IMR-90 (cell line): ENCODE measurements at regions not wholly inside any gene's neighbourhood (a gene's known extent, or its start where the extent isn't known, plus 50 kb on each side); places are given as distances from the start of the nearest gene placed in this dataset.

Source experiments
- ATAC-seq: fragments of 200-7000 bp; cut with Tn5 transposase; 2 replicates; pipeline ENCODE4 v1.9.1; 2020; ENCODE audit warnings: low read depth, mild to moderate bottlenecking, moderate library complexity
- BruUV-seq: library from RNA; stranded (reverse); fragments of 400-500 nt; replicated peaks from 2 replicates; lab custom pipeline; 2021; lab: Mats Ljungman, UMichigan
- CTCF ChIA-PET: fragments of 300-600 bp; formaldehyde crosslinking; extraction: SDS; loops from one replicate; lab custom pipeline; 2021; ENCODE audit warnings: antibody characterized with exemption; lab: Yijun Ruan, JAX
- POLR2A ChIA-PET: fragments of 300-600 bp; sonication (Branson Sonifier 250); formaldehyde crosslinking; loops from one replicate; lab custom pipeline; 2022; ENCODE audit warnings: antibody characterized with exemption; ENCODE audit not compliant: unreplicated experiment; lab: Charles Lee
- DNase-seq: peaks from one replicate; pipeline ENCODE4 v3.0.0; 2013
- H2AFZ ChIP-seq: replicated peaks from 2 replicates; pipeline ENCODE3; 2013; ENCODE audit warnings: low read length, mild to moderate bottlenecking; ENCODE audit not compliant: poor library complexity
- H2AK5ac ChIP-seq: 2 replicates; pipeline ENCODE4 v1.6.1; 2013; ENCODE audit warnings: low read depth, low read length, inconsistent platforms
- H2AK9ac ChIP-seq: replicated peaks from 2 replicates; pipeline ENCODE3; 2013; ENCODE audit warnings: mild to moderate bottlenecking, low read depth, low read length, moderate library complexity; ENCODE audit not compliant: poor library complexity
- H2BK120ac ChIP-seq: 2 replicates; pipeline ENCODE4 v1.6.1; 2013; ENCODE audit warnings: low read depth, low read length, inconsistent platforms
- H2BK15ac ChIP-seq: 3 replicates; pipeline ENCODE4 v1.6.1; 2013; ENCODE audit warnings: low read depth, low read length, inconsistent platforms
- H2BK20ac ChIP-seq: 2 replicates; pipeline ENCODE4 v1.6.1; 2013; ENCODE audit warnings: low read depth, mild to moderate bottlenecking, inconsistent platforms, low read length, moderate library complexity
- H2BK5ac ChIP-seq: 2 replicates; pipeline ENCODE4 v1.6.1; 2013; ENCODE audit warnings: mild to moderate bottlenecking, low read depth, low read length, inconsistent platforms; ENCODE audit not compliant: poor library complexity, severe bottlenecking
- H3K14ac ChIP-seq: replicated peaks from 2 replicates; pipeline ENCODE4 v1.6.1; 2013; ENCODE audit warnings: low read depth, low read length, inconsistent platforms
- H3K18ac ChIP-seq: 2 replicates; pipeline ENCODE4 v1.6.1; 2013; ENCODE audit warnings: low read depth, low read length, control low read depth
- H3K23ac ChIP-seq: 2 replicates; pipeline ENCODE4 v1.6.1; 2013; ENCODE audit warnings: low read depth, low read length, inconsistent platforms
- H3K27ac ChIP-seq: 2 replicates; pipeline ENCODE4 v1.5.1; 2013; ENCODE audit warnings: mild to moderate bottlenecking, control low read depth, low read length; ENCODE audit not compliant: insufficient read depth
- H3K27me3 ChIP-seq: 2 replicates; pipeline ENCODE4 v1.6.1; 2013; ENCODE audit warnings: low read length; ENCODE audit not compliant: control insufficient read depth, insufficient read depth
- H3K36me3 ChIP-seq: 2 replicates; pipeline ENCODE4 v1.6.1; 2013; ENCODE audit warnings: low read length, mixed read lengths; ENCODE audit not compliant: control insufficient read depth, insufficient read depth
- H3K4ac ChIP-seq: 2 replicates; pipeline ENCODE4 v1.6.1; 2013; ENCODE audit warnings: low read depth, low read length, inconsistent platforms
- H3K4me1 ChIP-seq: 2 replicates; pipeline ENCODE4 v1.6.1; 2013; ENCODE audit warnings: low read length, mixed read lengths; ENCODE audit not compliant: control insufficient read depth, insufficient read depth
- H3K4me2 ChIP-seq: 2 replicates; pipeline ENCODE4 v1.6.1; 2013; ENCODE audit warnings: low read depth, mild to moderate bottlenecking, control low read depth, low read length, moderate library complexity
- H3K4me3 ChIP-seq: 2 replicates; pipeline ENCODE4 v1.5.1; 2013; ENCODE audit warnings: low read depth, mild to moderate bottlenecking, control low read depth, low read length, moderate library complexity; ENCODE audit not compliant: insufficient read depth
- H3K56ac ChIP-seq: 2 replicates; pipeline ENCODE4 v1.6.1; 2013; ENCODE audit warnings: low read length, inconsistent platforms; ENCODE audit not compliant: insufficient read depth; ENCODE audit errors: extremely low read depth
- H3K79me1 ChIP-seq, 2 experiments: 2 replicates each; pipeline ENCODE4 v1.6.1; 2013; ENCODE audit warnings: low read length in 2 of 2, inconsistent platforms in 1 of 2, low read depth in 1 of 2
- H3K9ac ChIP-seq: 2 replicates; pipeline ENCODE4 v1.6.1; 2013; ENCODE audit warnings: low read depth, low read length, control low read depth
- H3K9me1 ChIP-seq: 2 replicates; pipeline ENCODE4 v1.6.1; 2013; ENCODE audit warnings: low read length, inconsistent platforms; ENCODE audit not compliant: insufficient read depth
- H3K9me3 ChIP-seq: 2 replicates; pipeline ENCODE4 v1.6.1; 2013; ENCODE audit warnings: low read length; ENCODE audit not compliant: control insufficient read depth, insufficient read depth
- H4K20me1 ChIP-seq: 2 replicates; pipeline ENCODE4 v1.6.1; 2013; ENCODE audit warnings: low read length, inconsistent platforms; ENCODE audit not compliant: insufficient read depth
- H4K5ac ChIP-seq: 2 replicates; pipeline ENCODE4 v1.6.1; 2013; ENCODE audit warnings: mild to moderate bottlenecking, low read depth, low read length, control low read depth
- H4K8ac ChIP-seq, 2 experiments: 2 replicates each; pipeline ENCODE4 v1.6.1; 2013; ENCODE audit warnings: low read depth in 2 of 2, low read length in 2 of 2, control low read depth in 1 of 2, inconsistent platforms in 1 of 2
- H4K91ac ChIP-seq: 2 replicates; pipeline ENCODE4 v1.6.1; 2013; ENCODE audit warnings: low read depth, low read length, inconsistent platforms; ENCODE audit not compliant: insufficient read depth
- BHLHE40 ChIP-seq: fragments of 150-350 bp; IDR thresholded peaks from 2 replicates; pipeline ENCODE4 v1.6.1; 2016; ENCODE audit warnings: mild to moderate bottlenecking, low read depth, low read length
- CEBPB ChIP-seq: IDR thresholded peaks from 2 replicates; pipeline ENCODE4 v1.6.1; 2012; ENCODE audit warnings: low read depth, low read length, improper control_type of control experiment
- CHD1 ChIP-seq: IDR thresholded peaks from 2 replicates; pipeline ENCODE4 v1.6.1; 2012; ENCODE audit warnings: low read depth, low read length, improper control_type of control experiment
- FOS ChIP-seq: fragments of 150-350 bp; IDR thresholded peaks from 2 replicates; pipeline ENCODE4 v1.6.1; 2016; ENCODE audit warnings: low read depth, low read length
- MAFK ChIP-seq: IDR thresholded peaks from 2 replicates; pipeline ENCODE4 v1.6.1; 2012; ENCODE audit warnings: low read depth, low read length, improper control_type of control experiment
- MAZ ChIP-seq: IDR thresholded peaks from 2 replicates; pipeline ENCODE4 v1.6.1; 2012; ENCODE audit warnings: low read depth, mild to moderate bottlenecking, low read length, improper control_type of control experiment, moderate library complexity, borderline replicate concordance
- MXI1 ChIP-seq: IDR thresholded peaks from 2 replicates; pipeline ENCODE4 v1.6.1; 2012; ENCODE audit warnings: low read depth, mild to moderate bottlenecking, low read length, moderate library complexity, borderline replicate concordance
- NFE2L2 ChIP-seq: fragments of 150-350 bp; IDR thresholded peaks from 2 replicates; pipeline ENCODE4 v1.6.1; 2016; ENCODE audit warnings: low read depth, mild to moderate bottlenecking, low read length
- POLR2A ChIP-seq: IDR thresholded peaks from 2 replicates; pipeline ENCODE4 v1.6.1; 2012; ENCODE audit warnings: mild to moderate bottlenecking, low read depth, low read length
- RAD21 ChIP-seq: IDR thresholded peaks from 2 replicates; pipeline ENCODE4 v1.6.1; 2012; ENCODE audit warnings: low read length, improper control_type of control experiment
- RCOR1 ChIP-seq: IDR thresholded peaks from 2 replicates; pipeline ENCODE4 v1.6.1; 2012; ENCODE audit warnings: mild to moderate bottlenecking, low read length, improper control_type of control experiment; ENCODE audit not compliant: insufficient replicate concordance
- RFX5 ChIP-seq: IDR thresholded peaks from 2 replicates; pipeline ENCODE4 v1.8.0; 2012; ENCODE audit warnings: low read depth, mild to moderate bottlenecking, low read length, moderate library complexity
- SMC3 ChIP-seq: fragments of 150-350 bp; IDR thresholded peaks from 2 replicates; pipeline ENCODE4 v1.6.1; 2016; ENCODE audit warnings: low read depth, mild to moderate bottlenecking, antibody characterized with exemption, low read length, moderate library complexity
- WGBS, 2 experiments: methylation state at CpG; one replicate each; pipeline versions ENCODE4 v1.1.5 to v1.1.7; 2013; ENCODE audit warnings: missing lambda C conversion rate in 2 of 2; ENCODE audit not compliant: insufficient read length in 1 of 2; ENCODE audit errors: extremely low coverage in 2 of 2; 5-methylcytosine and 5-hydroxymethylcytosine counted together
- dilution Hi-C: fragments of 300-500 bp; cut with HindIII; formaldehyde crosslinking; loops from one replicate; pipeline ENCODE4 v1.14.3; 2018; ENCODE audit warnings: low sequenced_read_pairs; ENCODE audit not compliant: unreplicated experiment
- in situ Hi-C: fragments of 300-500 bp; cut with MboI; formaldehyde crosslinking; loops from 3 replicates; pipeline ENCODE4 v1.14.3; 2019; ENCODE audit warnings: low sequenced_read_pairs, inconsistent platforms, mixed read lengths
- intact Hi-C: fragments of 100-400 bp; cut with micrococcal nuclease; formaldehyde crosslinking; loops from 2 replicates; pipeline ENCODE4 v1.10.0; 2022
- TF ChIP-seq, protein P1 (sequence below): conservative IDR thresholded peaks from 2 replicates; pipeline ENCODE4 v1.5.1; 2012; ENCODE audit warnings: mild to moderate bottlenecking, low read depth, low read length, improper control_type of control experiment
- TF ChIP-seq, protein P2 (sequence below): fragments of 150-350 bp; IDR thresholded peaks from 2 replicates; pipeline ENCODE4 v1.6.1; 2016; ENCODE audit warnings: low read depth, mild to moderate bottlenecking, low read length, moderate library complexity, borderline replicate concordance
- TF ChIP-seq, protein P3 (sequence below): fragments of 150-350 bp; IDR thresholded peaks from 2 replicates; pipeline ENCODE4 v1.6.1; 2017; ENCODE audit warnings: mild to moderate bottlenecking, antibody characterized with exemption, low read length, low read depth

DNA sequence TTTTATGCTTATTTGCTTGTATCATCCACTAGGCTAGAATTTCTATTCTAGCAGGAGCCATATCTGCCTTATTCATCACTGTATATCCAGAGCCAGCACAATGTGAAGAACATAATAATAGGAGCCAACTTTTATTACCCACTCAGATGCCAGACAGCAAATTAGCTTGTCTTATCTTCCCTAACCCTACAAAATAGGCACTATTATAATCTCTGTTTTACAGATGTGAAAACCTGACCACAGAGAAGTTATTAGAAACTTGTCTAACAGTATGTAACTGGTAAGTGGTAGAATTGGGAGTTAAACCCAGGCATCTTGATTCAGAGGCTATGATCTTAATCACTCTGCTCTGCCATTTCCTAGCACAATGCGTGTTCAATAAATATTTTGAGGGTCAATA, 579.5 kb downstream of the CAAP1 start:
- Histone ChIP-seq H3K36me3 (no peaks in the 10 kb centered on the region), H2BK120ac (no peak overlapping the region), H3K18ac (no peak overlapping the region), H3K4me2 (no peak overlapping the region), H4K5ac (no peak overlapping the region), H4K8ac (no peak overlapping the region), H3K9me1 (no peaks in the 10 kb centered on the region), H4K20me1 (no peaks in the 10 kb centered on the region), H4K91ac (no peak overlapping the region), H3K4ac (no peak overlapping the region), H2BK20ac (no peak overlapping the region), H3K27me3 (no peaks in the 10 kb centered on the region), H3K79me1 (no peaks in the 10 kb centered on the region), H2AFZ (no peak overlapping the region), H3K23ac (no peak overlapping the region), H3K56ac (no peak overlapping the region), H2AK5ac (no peak overlapping the region), H3K4me3 (no peak overlapping the region), H2AK9ac (no peak overlapping the region), H3K9ac (no peak overlapping the region), H3K14ac (no peak overlapping the region), H2BK5ac (no peak overlapping the region), H2BK15ac (no peak overlapping the region), H3K9me3 (no peaks in the 10 kb centered on the region), H3K27ac (no peak overlapping the region), H3K4me1 (no peaks in the 10 kb centered on the region)
- TF ChIP-seq NFE2L2 (no peak), MAFK (no peak), CHD1 (no peak), BHLHE40 (no peak), FOS (no peak), POLR2A (no peak), MAZ (no peak), SMC3 (no peak), RAD21 (no peak), RCOR1 (no peak), RFX5 (no peak), MXI1 (no peak), CEBPB (no peak)
- TF ChIP-seq, protein P1, sequence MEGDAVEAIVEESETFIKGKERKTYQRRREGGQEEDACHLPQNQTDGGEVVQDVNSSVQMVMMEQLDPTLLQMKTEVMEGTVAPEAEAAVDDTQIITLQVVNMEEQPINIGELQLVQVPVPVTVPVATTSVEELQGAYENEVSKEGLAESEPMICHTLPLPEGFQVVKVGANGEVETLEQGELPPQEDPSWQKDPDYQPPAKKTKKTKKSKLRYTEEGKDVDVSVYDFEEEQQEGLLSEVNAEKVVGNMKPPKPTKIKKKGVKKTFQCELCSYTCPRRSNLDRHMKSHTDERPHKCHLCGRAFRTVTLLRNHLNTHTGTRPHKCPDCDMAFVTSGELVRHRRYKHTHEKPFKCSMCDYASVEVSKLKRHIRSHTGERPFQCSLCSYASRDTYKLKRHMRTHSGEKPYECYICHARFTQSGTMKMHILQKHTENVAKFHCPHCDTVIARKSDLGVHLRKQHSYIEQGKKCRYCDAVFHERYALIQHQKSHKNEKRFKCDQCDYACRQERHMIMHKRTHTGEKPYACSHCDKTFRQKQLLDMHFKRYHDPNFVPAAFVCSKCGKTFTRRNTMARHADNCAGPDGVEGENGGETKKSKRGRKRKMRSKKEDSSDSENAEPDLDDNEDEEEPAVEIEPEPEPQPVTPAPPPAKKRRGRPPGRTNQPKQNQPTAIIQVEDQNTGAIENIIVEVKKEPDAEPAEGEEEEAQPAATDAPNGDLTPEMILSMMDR, result no peak
- TF ChIP-seq, protein P2, sequence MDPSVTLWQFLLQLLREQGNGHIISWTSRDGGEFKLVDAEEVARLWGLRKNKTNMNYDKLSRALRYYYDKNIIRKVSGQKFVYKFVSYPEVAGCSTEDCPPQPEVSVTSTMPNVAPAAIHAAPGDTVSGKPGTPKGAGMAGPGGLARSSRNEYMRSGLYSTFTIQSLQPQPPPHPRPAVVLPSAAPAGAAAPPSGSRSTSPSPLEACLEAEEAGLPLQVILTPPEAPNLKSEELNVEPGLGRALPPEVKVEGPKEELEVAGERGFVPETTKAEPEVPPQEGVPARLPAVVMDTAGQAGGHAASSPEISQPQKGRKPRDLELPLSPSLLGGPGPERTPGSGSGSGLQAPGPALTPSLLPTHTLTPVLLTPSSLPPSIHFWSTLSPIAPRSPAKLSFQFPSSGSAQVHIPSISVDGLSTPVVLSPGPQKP, result no peak
- TF ChIP-seq, protein P3, sequence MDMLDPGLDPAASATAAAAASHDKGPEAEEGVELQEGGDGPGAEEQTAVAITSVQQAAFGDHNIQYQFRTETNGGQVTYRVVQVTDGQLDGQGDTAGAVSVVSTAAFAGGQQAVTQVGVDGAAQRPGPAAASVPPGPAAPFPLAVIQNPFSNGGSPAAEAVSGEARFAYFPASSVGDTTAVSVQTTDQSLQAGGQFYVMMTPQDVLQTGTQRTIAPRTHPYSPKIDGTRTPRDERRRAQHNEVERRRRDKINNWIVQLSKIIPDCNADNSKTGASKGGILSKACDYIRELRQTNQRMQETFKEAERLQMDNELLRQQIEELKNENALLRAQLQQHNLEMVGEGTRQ, result no peak
- ATAC-seq, result no peak
- no TSS peak for BruUV-seq
- WGBS, 2 experiments, result no CpG with 5 or more reads among the region's 1 CpG
- intact Hi-C loops (no loop called here), in situ Hi-C loops (no loop called here), dilution Hi-C loops (no loop called here)
- CTCF ChIA-PET, result no interaction called here
- POLR2A ChIA-PET, result no interaction called here
- DNase-seq, result no peak
